GM19438 (cell line): ENCODE measurements at regions not wholly inside any gene's neighbourhood (a gene's known extent, or its start where the extent isn't known, plus 50 kb on each side); places are given as distances from the start of the nearest gene placed in this dataset.
A peak's percentile ranks its signal among the peaks of the same experiment; 100 is the strongest.

Experiments used
- ATAC-seq: cut with Tn5 transposase; IDR thresholded peaks from one replicate; pipeline ENCODE4 v1.9.1; 2021; ENCODE audit warnings: low read depth; ENCODE audit not compliant: unreplicated experiment

GRCh38 chr5:52665559-52665958, 122.2 kb upstream of the ITGA1 start:
- no peak for ATAC-seq

- ATAC-seq = no peak
These were observed 119.6 kb upstream of the ITGA1 start for GRCh38 chr5:52668139-52668538.

- no peak for ATAC-seq
These were observed 119.1 kb upstream of the ITGA1 start for GRCh38 chr5:52668544-52669185.

GRCh38 chr5:52672459-52672858, 115.3 kb upstream of the ITGA1 start:
- ATAC-seq = no peak

- ATAC-seq = no peak
These were observed 114.2 kb upstream of the ITGA1 start for GRCh38 chr5:52673495-52673894.

GRCh38 chr5:52674815-52675545, 112.7 kb upstream of the ITGA1 start:
- ATAC-seq = no peak

- no peak for ATAC-seq
These were observed 105.2 kb upstream of the ITGA1 start for GRCh38 chr5:52682492-52682891.

- ATAC-seq = no peak
These were observed 103.7 kb upstream of the ITGA1 start for GRCh38 chr5:52684051-52684450.

- ATAC-seq = no peak
These were observed 102.2 kb upstream of the ITGA1 start for GRCh38 chr5:52685566-52685965.

- ATAC-seq = no peak
These were observed 101.7 kb upstream of the ITGA1 start for GRCh38 chr5:52685971-52686370.

GRCh38 chr5:52690236-52690768, 97.4 kb upstream of the ITGA1 start:
- ATAC-seq = no peak

GRCh38 chr5:52692039-52692438, 95.7 kb upstream of the ITGA1 start:
- no peak for ATAC-seq

GRCh38 chr5:52692606-52693005, 95.1 kb upstream of the ITGA1 start:
- ATAC-seq = no peak

- peak; percentile 58 for ATAC-seq
These were observed 94.4 kb upstream of the ITGA1 start for GRCh38 chr5:52693280-52693679.

- ATAC-seq = no peak
These were observed 93.9 kb upstream of the ITGA1 start for GRCh38 chr5:52693836-52694235.

- no peak for ATAC-seq
These were observed 93.1 kb upstream of the ITGA1 start for GRCh38 chr5:52694648-52695047.

- no peak for ATAC-seq
These were observed 84.8 kb upstream of the ITGA1 start for GRCh38 chr5:52702877-52703276.

- ATAC-seq = no peak
These were observed 84.4 kb upstream of the ITGA1 start for GRCh38 chr5:52703321-52703720.

GRCh38 chr5:52705720-52706119, 82.0 kb upstream of the ITGA1 start:
- no peak for ATAC-seq

GRCh38 chr5:52706775-52707174, 80.9 kb upstream of the ITGA1 start:
- ATAC-seq = no peak

- ATAC-seq = no peak
These were observed 80.1 kb upstream of the ITGA1 start for GRCh38 chr5:52707616-52708015.

GRCh38 chr5:52708463-52708862, 79.3 kb upstream of the ITGA1 start:
- ATAC-seq = no peak
